VCaP (cell line): ENCODE measurements at regions not wholly inside any gene's neighbourhood (a gene's known extent, or its start where the extent isn't known, plus 50 kb on each side); places are given as distances from the start of the nearest gene placed in this dataset.

ENCODE experiments used
- H3K27ac ChIP-seq: fragments of 450-650 bp; 2 replicates; pipeline ENCODE4 v1.5.1; 2017
- CTCF ChIP-seq: fragments of 450-650 bp; conservative IDR thresholded peaks from 2 replicates; pipeline ENCODE4 v1.5.1; 2017; ENCODE audit warnings: mild to moderate bottlenecking, moderate library complexity

GRCh38 chr10:57815949-57816348 lies 451.7 kb downstream of the IPMK start:
- TF ChIP-seq CTCF: no peak
- no peak overlapping the region for H3K27ac ChIP-seq

- no peak overlapping the region for H3K27ac ChIP-seq
- no peak for TF ChIP-seq CTCF
These were observed 457.7 kb downstream of the IPMK start for GRCh38 chr10:57809961-57810360.

- no peak overlapping the region for H3K27ac ChIP-seq
These were observed 459.8 kb downstream of the IPMK start for GRCh38 chr10:57807906-57808305.

DNA sequence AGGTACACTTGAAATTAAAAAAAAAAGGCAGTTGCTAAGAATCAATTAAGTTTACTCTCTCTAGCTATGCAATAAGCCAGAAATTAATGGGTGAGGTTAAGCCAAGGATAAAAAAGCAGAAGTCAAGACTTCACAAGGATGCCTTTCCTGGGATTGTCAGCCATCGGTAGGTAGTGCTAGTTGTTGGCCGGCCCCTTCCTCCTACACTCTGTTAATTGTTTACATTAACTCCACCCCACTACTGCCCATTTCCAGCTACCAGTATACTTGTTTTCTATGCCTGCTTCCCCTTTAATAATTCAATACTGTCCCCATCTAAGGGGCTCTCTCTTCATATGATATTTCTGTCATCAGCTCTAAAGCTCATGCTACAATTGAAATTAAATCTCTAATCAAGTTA lies 461.0 kb downstream of the IPMK start:
- TF ChIP-seq CTCF: no peak
- H3K27ac ChIP-seq: no peak overlapping the region

More at GRCh38 chr10:57807906-57808305, 459.8 kb downstream of the IPMK start:
- TF ChIP-seq CTCF: no peak

GRCh38 chr10:57799625-57800024 lies 468.1 kb downstream of the IPMK start:
- no peak for TF ChIP-seq CTCF
- no peak overlapping the region for H3K27ac ChIP-seq

- no peak for TF ChIP-seq CTCF
- H3K27ac ChIP-seq: no peak overlapping the region
These were observed 468.9 kb downstream of the IPMK start for GRCh38 chr10:57798830-57799229.

GRCh38 chr10:57791546-57791945 lies 476.1 kb downstream of the IPMK start:
- no peak overlapping the region for H3K27ac ChIP-seq
- TF ChIP-seq CTCF: no peak

- TF ChIP-seq CTCF: no peak
- no peak overlapping the region for H3K27ac ChIP-seq
These were observed 477.0 kb downstream of the IPMK start for GRCh38 chr10:57790703-57791102.
